ENCODE measurements at regions not wholly inside any gene's neighbourhood (a gene's known extent, or its start where the extent isn't known, plus 50 kb on each side); places are given as distances from the start of the nearest gene placed in this dataset.
A peak's percentile ranks its signal among the peaks of the same experiment; 100 is the strongest.

GRCh38 chr5:154690488-154690887 is 64.7 kb upstream of the LARP1 start:
- TF ChIP-seq CTCF (IDR thresholded peaks at IDR 0.05; ENCODE audit: control insufficient read depth, extremely low read depth, insufficient read depth), result no peak
- no peak for DNase-seq (ENCODE audit: low read depth)
- H3K4me3 ChIP-seq (ENCODE audit: low read depth, low read length), result no peak overlapping the region

- TF ChIP-seq CTCF (IDR thresholded peaks at IDR 0.05; ENCODE audit: control insufficient read depth, extremely low read depth, insufficient read depth), result no peak
- no peak for DNase-seq (ENCODE audit: low read depth)
- H3K4me3 ChIP-seq (ENCODE audit: low read depth, low read length), result no peak overlapping the region
Measured at GRCh38 chr5:154686490-154686889, 68.7 kb upstream of the LARP1 start.

GRCh38 chr5:154683101-154683880 is 71.9 kb upstream of the LARP1 start:
- H3K4me3 ChIP-seq (ENCODE audit: low read depth, low read length), result peak overlapping the region; percentile 48
- no peak for DNase-seq (ENCODE audit: low read depth)
- no peak for TF ChIP-seq CTCF (IDR thresholded peaks at IDR 0.05; ENCODE audit: control insufficient read depth, extremely low read depth, insufficient read depth)

GRCh38 chr5:154679501-154679900 is 75.7 kb upstream of the LARP1 start:
- no peak for TF ChIP-seq CTCF (IDR thresholded peaks at IDR 0.05; ENCODE audit: control insufficient read depth, extremely low read depth, insufficient read depth)
- H3K4me3 ChIP-seq (ENCODE audit: low read depth, low read length), result no peak overlapping the region
- DNase-seq (ENCODE audit: low read depth), result no peak

GRCh38 chr5:154677921-154678320 is 77.3 kb upstream of the LARP1 start:
- no peak overlapping the region for H3K4me3 ChIP-seq (ENCODE audit: low read depth, low read length)
- no peak for TF ChIP-seq CTCF (IDR thresholded peaks at IDR 0.05; ENCODE audit: control insufficient read depth, extremely low read depth, insufficient read depth)
- DNase-seq (ENCODE audit: low read depth), result no peak

- no peak for TF ChIP-seq CTCF (IDR thresholded peaks at IDR 0.05; ENCODE audit: control insufficient read depth, extremely low read depth, insufficient read depth)
- no peak overlapping the region for H3K4me3 ChIP-seq (ENCODE audit: low read depth, low read length)
- DNase-seq (ENCODE audit: low read depth), result no peak
Measured at GRCh38 chr5:154676508-154676907, 78.7 kb upstream of the LARP1 start.

- no peak overlapping the region for H3K4me3 ChIP-seq (ENCODE audit: low read depth, low read length)
- no peak for TF ChIP-seq CTCF (IDR thresholded peaks at IDR 0.05; ENCODE audit: control insufficient read depth, extremely low read depth, insufficient read depth)
Measured at GRCh38 chr5:154674029-154674428, 81.1 kb upstream of the LARP1 start.

More at GRCh38 chr5:154674029-154674428, 81.1 kb upstream of the LARP1 start:
- DNase-seq (ENCODE audit: low read depth), result no peak

All from LNCaP clone FGC (cell line).